ENCODE measurements at regions not wholly inside any gene's neighbourhood (a gene's known extent, or its start where the extent isn't known, plus 50 kb on each side); places are given as distances from the start of the nearest gene placed in this dataset.
A peak's percentile ranks its signal among the peaks of the same experiment; 100 is the strongest.
"Not testable (repeated sequence)": the region's sequence is repeated elsewhere in the genome, so short reads cannot be mapped to it uniquely, and the experiment has no call there.

DNA sequence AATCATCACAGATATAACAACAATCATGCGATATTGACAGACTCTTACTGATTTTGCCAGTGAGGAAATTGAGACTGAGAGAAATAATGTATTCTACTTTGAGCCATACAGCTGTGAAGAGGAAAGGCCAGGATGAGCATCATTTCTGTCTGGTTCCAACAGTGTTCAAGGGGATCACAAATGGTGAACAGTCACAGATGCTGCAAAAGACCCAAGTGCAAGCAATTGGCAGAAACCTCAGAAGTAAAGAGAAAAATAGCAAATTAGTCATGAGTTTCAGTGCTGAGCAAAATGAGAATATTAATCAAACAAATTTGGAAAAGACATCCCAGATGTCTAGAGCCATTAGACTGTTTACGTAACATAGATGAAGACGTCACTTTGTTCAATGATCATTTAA, 114.1 kb downstream of the RAB38 start:
- DNase-seq (ENCODE audit: low read depth in 2 of 2): no peak

DNA sequence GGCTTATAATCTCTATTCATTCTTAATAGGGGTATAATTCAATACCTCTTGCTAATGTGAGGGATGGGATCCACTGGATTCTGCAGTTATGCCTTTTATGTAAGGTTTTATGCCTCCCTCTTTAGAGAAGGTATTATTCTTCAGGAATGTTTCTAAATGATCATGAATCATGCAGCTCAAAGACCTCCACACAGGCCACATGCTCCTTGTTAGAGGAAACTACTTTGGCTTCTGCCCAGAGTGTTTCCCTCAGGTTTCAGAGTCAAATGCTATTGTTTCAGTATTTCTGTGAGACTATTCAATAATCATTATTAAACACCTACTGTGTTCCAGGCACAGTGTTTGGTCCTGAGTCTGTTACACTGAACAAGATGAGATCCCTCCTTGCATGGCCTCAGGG, 115.9 kb downstream of the RAB38 start:
- peak in 1 of 2 donors; percentile 42 for DNase-seq (ENCODE audit: low read depth in 2 of 2)

DNA sequence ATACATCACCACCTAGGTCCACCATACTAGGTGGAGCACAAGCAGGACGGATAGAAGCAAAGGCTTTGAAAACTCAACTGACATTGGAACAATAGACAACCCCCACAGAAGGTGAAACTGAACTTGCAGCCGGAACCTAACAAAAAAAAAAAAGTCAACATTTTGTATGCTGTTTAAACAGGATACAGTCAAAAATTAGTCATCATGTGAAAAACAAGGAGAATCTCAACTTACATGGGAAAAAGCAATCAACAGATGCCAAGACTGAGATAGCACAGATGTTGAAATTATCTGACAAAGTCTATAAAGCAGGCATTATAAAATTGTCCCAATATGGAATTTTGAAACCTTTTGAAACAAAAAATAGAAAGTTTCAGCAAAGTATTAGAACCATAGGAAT, 123.8 kb downstream of the RAB38 start:
- peak; percentile 79 to 89 for DNase-seq (ENCODE audit: low read depth in 2 of 2)

DNA sequence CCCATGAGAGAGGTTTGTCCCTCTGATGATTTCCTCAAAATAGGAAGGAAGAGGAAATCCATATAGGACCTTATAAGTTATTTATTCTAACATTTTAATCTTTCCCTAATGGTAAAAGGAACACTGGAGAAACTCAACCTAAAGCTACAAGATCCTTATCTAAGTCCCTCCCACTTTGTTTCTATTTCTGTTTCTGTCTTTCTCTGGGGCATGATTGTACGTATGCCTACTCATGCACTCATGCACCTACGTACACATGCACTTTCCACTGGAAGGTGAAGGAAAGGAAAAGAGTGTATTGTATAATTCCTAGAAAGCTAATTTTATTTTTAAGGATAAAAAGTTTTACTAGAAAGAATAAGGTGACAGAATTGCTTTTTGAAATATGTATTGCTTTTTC, 125.0 kb downstream of the RAB38 start:
- DNase-seq (ENCODE audit: low read depth in 2 of 2): peak in 1 of 2 donors; percentile 6

DNA sequence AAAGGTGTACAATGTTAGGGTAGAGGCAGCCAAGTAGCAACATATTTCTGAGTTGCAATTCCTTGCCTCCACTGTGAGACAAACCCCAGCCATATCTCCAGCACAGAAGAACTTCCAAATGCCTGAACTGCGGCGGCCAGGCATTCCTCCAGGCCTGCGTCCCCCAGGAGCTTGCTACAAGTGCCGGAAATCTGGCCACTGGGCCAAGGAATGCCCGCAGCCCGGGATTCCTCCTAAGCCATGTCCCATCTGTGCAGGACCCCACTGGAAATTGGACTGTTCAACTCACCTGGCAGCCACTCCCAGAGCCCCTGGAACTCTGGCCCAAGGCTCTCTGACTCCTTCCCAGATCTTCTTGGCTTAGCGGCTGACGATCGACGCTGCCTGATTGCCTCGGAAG, 130.0 kb downstream of the RAB38 start:
- not testable (repeated sequence) for DNase-seq (ENCODE audit: low read depth in 2 of 2)

DNA sequence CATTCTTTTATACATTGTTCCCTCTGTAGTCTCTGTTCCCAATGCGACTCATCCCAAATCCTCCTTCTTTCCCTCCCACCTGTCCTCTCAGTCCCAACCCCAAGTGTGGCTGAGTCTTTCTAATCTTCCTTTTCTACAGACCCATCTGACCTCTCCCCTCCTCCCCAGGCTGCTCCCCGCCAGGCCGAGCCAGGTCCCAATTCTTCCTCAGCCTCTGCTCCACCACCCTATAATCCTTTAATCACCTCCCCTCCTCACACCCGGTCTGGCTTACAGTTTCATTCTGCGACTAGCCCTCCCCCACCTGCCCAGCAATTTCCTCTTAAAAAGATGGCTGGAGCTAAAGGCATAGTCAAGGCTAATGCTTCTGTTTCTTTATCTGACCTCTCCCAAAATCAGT, 130.6 kb downstream of the RAB38 start:
- DNase-seq (ENCODE audit: low read depth in 2 of 2): not testable (repeated sequence)

DNA sequence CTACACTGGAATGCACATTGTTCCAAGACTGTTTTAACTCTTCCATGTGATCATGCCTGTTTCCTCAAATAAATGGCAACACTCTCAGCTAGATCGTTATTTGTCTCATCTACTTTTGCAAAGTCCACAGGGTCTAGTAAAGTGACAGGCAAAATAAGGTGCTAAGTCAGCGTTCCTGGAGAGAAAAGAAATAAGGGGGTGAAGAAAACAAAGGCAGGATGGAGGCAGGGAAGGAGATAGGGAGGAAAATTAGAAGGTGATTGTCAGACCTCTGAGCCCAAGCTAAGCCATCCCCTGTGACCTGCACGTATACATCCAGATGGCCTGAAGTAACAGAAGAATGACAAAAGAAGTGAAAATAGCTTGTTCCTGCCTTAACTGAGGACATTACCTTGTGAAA, 132.1 kb downstream of the RAB38 start:
- DNase-seq (ENCODE audit: low read depth in 2 of 2): no peak

DNA sequence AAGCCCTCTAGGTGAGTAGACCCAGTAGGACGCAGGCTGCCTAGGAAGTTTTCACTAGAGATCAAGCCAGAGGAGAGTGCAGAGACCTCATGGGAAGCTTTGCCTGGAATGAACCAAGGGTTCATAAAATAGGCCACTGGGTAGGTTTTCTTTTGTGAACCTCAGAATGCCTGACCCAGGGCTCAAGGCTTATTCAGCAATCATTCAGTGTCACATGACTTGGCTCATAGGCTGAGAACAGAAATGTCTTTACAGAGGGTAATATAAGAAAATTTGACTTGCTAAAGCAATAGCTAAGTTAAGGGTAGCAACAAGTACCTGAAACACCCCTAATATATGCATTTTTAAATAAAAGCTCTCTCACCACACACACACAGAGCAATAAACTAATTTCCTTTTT, 132.6 kb downstream of the RAB38 start:
- DNase-seq (ENCODE audit: low read depth in 2 of 2): no peak

DNA sequence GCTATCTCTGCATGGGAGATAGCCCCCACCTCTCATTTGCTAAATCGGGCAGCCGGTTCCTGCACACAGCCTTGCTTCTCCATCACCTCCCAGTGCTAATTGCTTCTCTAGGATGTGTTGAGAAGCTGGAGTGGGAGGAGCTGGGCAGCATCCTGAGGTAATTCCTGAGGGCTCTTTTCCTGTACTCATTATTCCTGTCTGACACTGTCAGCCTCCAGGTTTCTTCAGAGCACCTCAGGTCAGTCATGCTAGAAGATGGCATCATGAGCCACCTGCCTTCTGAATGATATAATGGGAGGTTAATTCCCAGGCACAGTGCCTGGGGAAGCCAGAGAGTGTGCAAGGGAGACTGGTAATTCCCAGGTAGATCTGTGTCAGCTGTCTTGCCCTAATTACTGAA, 133.0 kb downstream of the RAB38 start:
- DNase-seq (ENCODE audit: low read depth in 2 of 2): no peak

DNA sequence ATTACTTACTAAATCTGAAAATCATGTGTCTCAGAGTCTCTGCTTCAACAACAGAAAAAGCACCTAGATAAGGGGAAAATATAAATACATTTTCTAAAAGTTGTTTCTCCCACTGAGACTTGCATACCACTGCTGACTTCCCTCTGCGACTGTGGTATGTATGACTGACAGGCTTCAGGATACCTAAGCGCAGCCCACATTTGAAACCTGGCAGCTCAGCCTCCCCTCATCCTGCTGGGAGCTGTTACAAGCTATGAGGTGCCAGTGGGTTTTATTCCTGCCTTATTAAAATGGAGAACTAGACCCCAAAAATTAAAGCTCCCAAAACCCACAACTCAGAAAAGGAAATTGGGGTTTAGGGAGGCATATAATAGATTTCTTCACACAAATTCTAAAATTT, 133.6 kb downstream of the RAB38 start:
- no peak for DNase-seq (ENCODE audit: low read depth in 2 of 2)

DNA sequence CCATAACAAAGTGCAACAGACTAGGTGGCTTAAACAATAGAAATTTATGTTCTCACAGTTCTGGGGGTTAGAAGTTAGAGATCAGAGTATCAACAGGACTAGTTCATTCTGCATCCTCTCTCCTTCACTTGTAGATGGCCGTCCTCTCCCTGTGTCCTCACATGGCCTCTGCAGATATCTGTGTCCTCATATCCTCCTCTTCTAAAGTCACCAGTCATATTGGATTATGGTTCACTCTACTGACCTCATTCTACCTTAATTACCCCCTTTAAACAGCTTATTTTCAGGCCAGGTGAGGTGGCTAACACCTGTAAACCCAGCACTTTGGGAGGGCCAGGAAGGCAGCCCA, 135.1 kb downstream of the RAB38 start:
- DNase-seq (ENCODE audit: low read depth in 2 of 2): no peak

DNA sequence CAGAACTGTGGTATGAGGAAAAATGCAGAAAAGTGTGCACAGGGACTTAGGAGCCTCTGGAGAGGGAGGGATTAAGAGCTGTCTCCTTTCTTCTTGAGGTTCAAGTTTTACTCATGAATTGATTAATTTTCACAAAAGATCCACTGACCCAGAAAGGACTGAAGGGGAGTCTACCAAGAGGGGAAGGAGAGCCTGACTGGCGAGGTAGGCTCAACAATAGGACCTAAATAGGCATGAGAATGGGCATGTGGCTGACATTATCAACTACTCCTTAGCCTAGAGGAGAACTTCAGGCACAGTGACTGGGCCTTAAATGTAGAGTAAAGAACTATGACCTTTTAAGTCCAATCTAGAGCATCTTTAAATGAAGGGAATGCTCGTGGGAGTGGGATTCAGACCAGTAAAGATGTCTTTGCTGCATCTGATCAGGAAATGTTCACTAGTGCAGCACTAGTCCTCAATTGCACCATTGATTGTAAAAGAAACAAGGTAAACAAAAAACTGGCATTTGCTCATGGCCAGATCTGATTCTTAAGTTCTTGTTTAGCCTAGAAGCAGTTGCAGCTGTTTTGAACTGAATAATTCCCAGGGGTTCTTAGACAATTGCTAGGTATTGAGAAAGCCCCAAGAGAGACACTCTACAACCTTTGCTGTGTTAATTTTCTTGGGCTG, 135.6 kb downstream of the RAB38 start:
- DNase-seq (ENCODE audit: low read depth in 2 of 2): no peak

DNA sequence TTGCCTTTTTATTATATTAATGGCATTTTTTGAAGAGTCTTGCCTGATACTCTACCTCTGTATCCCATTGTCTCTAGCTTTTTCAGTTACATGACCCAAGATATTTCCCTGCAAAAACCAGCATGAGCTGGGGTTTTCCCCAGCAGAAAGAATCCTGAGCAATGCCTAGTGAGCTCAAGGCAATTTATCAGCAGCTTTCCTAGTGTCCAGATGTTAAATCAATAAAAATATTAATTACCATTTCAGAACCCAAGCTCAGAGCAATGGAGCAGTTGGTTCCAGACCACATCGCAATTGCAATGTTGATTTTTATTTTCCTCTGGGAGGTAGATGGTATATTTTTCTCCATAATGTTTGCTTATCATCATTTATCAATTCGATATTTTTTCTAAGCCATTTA, 137.2 kb downstream of the RAB38 start:
- no peak for DNase-seq (ENCODE audit: low read depth in 2 of 2)

DNA sequence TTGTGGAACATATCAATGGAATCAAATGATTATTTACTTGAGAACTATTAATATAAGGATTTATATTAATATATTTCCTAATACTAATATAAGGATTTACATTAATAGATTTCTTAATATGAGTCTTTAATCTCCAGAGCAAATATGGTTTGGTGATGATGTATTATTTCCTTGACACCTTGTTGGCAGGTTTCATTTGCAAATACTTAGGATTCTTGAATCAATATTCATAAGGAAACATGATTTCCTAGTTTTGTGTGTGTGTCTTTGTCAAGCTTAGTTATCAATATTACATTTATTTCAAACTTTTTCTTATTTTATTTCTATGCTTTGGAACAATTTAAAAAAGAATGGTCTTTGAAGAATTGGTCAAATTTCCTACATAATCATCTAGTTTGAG, 138.5 kb downstream of the RAB38 start:
- peak in 1 of 2 donors; percentile 52 for DNase-seq (ENCODE audit: low read depth in 2 of 2)

DNA sequence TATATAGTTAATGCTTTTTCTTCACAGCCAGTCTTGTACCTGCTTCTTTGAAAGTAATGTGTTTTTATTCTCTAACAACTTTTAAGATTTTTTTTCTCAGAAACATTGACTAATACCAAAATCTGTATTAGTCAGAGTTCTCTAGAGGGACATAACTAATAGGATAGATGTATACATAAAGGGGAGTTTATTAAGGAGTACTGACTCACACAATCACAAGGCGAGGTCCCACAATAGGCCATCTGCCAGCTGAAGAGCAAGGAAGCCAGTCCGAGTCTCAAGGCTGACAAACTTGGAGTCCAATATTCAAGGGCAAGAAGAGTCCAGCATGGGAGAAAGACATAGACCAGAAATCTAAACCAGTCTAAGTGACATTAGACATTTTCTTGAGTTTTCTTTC, 140.0 kb downstream of the RAB38 start:
- peak in 1 of 2 donors; percentile 54 for DNase-seq (ENCODE audit: low read depth in 2 of 2)

DNA sequence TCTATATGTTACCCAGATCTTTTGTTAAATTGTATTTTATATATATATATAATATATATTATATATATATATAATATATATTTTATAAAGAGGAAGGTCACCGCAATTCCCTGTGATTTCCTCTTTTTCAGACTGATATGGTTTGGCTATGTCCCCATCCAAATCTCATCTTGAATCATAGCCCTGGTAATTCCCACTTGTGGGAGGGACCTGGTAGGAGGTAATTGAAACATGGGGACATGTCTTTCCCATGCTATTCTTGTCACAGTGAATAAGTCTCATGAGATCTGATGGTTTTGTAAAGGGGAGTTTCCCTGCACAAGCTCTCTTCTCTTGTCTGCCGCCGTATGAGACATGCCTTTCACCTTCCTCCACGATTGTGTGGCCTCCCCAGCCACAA, 157.6 kb downstream of the RAB38 start:
- no peak for DNase-seq (ENCODE audit: low read depth in 2 of 2)

DNA sequence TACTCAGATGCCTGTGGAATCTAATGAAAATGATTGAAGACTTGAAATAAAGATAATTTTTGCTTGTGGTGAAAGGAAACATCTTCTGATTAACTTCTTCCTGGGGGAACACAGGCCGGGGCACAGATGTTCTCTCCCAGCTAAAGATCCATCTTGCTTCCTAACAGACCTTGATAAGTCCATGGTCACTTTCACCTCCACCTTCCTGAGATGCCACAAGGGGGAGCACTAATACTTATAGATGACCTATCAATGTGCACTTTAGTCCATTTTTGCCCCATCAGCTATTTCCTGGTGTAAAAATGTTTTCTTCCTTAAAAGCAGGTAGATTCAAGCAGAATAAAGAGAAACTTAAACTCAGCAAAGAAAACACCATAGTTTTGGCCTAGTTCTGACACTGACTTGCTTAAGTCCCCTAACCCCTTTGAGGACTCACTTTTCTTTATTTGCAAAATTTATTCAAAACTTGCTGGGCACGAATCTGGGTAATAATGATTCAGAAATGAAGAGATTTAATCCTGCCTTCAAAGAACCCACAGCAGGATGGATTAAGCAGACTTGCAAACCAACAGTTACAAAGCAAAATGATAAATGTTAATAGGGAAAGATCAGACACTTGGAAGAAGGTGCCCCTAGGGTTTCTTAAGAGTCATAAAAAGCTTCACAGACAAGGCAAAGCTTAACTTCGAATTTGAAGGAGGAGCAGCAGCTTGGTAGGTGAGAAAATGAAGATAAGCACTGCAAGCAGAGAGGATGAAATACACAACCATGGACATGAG, 158.7 kb downstream of the RAB38 start:
- peak; percentile 88 for DNase-seq (ENCODE audit: low read depth in 2 of 2)

DNA sequence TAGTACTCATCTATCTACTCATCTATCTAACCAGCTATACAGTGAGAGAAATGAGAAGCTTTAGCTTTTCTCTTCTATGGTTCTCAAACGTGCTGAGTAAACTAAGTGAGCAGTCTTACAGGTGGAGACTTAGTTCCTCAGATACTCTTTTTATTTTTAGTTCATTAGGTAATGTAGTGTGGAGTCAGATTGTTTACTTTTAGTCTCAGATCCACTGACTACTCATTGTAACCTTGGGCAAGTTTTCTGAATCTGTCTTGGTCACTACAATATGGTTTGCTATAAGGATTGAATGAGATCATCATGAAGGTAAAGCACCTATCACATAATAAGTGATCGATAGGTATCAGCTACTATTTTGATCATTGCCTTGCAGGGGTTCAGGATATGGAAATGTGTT, 160.1 kb downstream of the RAB38 start:
- no peak for DNase-seq (ENCODE audit: low read depth in 2 of 2)

DNA sequence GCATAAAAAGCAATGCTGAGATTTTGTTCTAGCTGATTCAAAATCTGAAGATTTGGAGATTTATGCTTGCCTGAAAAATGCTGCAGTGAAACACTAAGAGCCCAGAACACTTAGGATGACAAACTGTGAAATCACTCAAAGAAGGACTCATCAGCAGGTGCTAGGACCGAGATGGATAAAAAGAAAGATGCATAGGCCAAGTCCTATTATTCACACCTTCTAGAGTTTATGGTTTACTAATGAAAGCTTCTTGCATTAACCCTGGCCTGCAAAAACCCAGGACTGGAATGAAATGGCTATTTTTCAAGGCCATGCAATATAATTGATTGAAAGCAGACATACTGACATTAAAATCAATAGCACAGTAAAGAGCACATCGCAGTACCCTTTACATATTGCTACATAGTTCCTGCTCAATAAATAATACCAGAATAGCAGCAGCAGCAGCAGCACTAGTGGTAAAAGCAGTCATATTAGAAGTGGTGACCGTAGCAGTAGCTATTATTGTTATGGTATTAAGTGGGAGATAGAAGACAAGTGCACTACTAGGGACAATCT, 161.7 kb downstream of the RAB38 start:
- no peak for DNase-seq (ENCODE audit: low read depth in 2 of 2)

DNA sequence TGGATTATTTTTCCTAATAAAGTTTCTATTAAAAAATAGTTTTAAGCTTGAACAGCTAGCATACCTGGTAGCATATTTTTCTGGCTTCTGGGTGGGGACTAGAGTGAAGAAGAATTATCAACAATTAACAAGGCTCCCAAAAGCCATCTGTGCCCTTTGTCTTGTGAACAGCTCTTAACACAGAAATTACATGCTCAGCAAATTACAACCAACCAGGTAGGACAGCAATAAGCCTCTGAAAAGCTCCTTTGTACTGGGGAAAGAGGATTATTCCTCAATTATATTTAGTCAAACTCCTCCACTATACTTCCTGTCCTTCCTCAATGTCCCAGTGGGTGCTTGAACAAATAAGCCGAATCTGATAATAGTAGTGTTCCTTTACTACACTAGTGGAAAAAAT, 162.8 kb downstream of the RAB38 start:
- no peak for DNase-seq (ENCODE audit: low read depth in 2 of 2)

DNA sequence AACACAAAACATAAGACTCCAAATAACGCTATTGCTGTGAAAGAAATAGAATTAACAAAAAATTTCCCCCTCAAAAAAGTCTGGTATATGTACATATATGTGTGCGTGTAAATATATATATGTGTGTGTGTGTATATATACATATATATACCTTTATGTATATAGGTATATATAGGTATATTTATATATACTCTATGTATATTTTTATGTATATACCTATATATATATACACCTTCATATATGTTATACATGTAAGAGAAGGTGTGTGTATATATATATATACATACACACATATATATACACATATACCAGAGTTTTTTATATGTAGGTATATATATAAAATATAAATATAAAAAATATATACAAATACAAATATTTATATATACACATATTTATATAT, 199.2 kb downstream of the RAB38 start:
- DNase-seq (ENCODE audit: low read depth in 2 of 2): no peak

DNA sequence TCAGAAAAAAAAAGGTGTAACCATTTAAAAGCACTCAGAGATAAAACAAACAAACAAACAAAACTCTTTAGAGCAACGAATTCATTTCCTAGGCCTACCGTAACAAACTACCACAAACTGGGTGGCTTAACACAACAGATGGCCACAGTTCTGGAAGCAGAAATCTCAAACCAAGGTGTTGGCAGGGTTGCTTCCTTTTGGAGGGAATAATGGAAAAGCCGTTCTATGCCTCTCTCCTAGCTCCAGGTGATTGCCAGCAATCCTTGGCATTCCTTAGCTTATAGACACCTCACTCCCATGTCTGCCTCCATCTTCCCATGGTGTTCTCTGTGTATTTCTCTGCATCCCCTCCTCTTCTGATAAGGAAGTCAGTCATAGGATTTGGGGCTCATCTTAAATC, 200.4 kb downstream of the RAB38 start:
- no peak for DNase-seq (ENCODE audit: low read depth in 2 of 2)

DNA sequence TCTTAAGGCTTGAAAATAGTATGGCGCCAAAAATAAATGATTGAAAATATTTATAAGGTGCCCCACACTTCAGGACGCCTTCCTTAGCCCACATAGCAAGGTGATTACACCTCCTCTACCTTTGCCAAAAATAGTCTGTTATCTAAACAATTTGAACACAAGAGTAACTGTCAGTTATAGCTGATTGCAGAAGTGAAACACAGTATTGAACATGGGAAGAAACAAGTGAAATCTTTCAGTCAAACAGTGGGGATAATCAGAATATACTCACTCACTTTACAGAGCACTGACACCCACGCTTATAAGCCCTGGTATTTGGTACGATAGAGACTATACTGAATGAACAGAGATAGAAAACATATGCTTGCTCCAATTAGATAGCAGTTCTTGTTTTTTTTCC, 203.1 kb downstream of the RAB38 start:
- DNase-seq (ENCODE audit: low read depth in 2 of 2): no peak
